Activated T-cell treated with anti-CD3 and anti-CD28 coated beads, Interleukin-2, amount 50 U/mL, for 4 hours (primary cell): ENCODE measurements at regions not wholly inside any gene's neighbourhood (a gene's known extent, or its start where the extent isn't known, plus 50 kb on each side); places are given as distances from the start of the nearest gene placed in this dataset.

Experiments
- ATAC-seq, 2 donors: fragments of 200-7000 bp; cut with Tn5 transposase; one replicate each; pipeline ENCODE4 v1.10.0; 2021
- DNase-seq: peaks from one replicate; pipeline ENCODE4 v3.0.0-alpha.2; 2020
- H3K27me3 Mint-ChIP-seq: one replicate; pipeline ENCODE4 v1.8.0; 2021; ENCODE audit warnings: low read depth, mixed read lengths
- H3K36me3 Mint-ChIP-seq: one replicate; pipeline ENCODE4 v1.8.0; 2022; ENCODE audit warnings: mixed read lengths; ENCODE audit not compliant: insufficient read depth
- H3K4me1 Mint-ChIP-seq: one replicate; pipeline ENCODE4 v1.8.0; 2021; ENCODE audit warnings: low read depth, mixed read lengths
- H3K4me3 Mint-ChIP-seq: one replicate; pipeline ENCODE4 v1.8.0; 2021; ENCODE audit warnings: mild to moderate bottlenecking, moderate library complexity, mixed read lengths
- H3K9me3 Mint-ChIP-seq: one replicate; pipeline ENCODE4 v1.8.0; 2021; ENCODE audit warnings: mixed read lengths

DNA sequence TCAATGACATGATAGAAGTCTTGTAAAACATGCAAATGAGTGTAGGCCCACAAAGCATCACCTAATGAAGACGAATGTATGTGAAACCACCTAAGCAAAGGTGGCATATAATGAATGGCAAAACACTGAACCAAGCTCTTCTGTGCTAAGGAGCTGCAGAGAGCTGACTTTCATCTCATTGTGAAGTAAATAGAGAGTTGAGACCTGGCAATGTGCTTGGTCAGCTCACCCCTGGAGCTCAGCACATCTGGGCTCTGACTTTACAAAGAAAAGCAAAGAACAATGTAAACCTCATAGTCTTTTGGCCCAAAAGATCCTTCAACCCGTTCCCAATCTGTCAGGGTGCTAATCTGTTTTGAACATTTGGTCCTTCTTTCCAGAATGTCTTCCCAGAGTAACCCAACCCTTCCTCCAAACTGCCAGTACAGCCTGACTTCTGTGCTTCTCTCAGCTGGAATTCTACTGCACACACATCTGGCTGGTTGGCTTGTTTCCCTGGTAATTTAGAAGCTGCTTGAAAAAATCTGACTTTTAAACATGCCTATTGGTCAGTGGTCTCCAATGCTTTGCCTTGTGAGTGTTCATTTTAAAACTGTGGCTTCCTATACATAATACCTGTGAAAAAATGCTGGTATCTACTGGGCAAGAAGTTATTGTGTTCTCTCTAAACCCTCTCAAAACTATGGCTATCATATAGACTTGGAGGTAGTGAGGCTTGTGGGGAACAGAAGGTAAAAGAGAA, 101.7 kb downstream of the CD200R1L start:
- H3K4me3 Mint-ChIP-seq: no peak overlapping the region
- DNase-seq (no peak), ATAC-seq (no peak)

DNA sequence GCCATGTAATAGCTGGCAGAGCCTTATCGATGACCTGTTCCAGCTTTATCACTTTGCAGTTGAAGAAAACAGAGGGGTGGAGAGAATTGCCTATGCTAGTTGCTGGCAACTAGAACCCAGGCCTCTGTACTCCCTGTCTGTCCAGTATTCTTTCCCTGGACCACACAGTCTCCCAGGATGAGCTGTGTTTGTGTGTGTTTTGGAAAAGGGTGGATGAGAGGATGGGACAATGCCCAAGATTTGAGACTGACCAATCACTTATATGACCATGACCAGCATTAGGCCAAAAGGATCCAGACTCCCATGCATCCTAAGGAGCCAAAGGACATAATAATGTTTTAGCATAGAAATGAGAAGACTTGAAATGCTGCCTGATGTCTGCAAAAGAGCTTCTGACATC, 102.6 kb downstream of the CD200R1L start:
- H3K9me3 Mint-ChIP-seq: no peaks in the 10 kb centered on the region
- no peaks in the 10 kb centered on the region for H3K27me3 Mint-ChIP-seq
- H3K4me3 Mint-ChIP-seq: no peak overlapping the region
- no peaks in the 10 kb centered on the region for H3K36me3 Mint-ChIP-seq
- ATAC-seq: no peak
- no peak for DNase-seq
- H3K4me1 Mint-ChIP-seq: peaks cover 45% of the 10 kb centered on the region

More for the DNA sequence above, 101.7 kb downstream of the CD200R1L start:
- no peaks in the 10 kb centered on the region for H3K9me3 Mint-ChIP-seq
- H3K36me3 Mint-ChIP-seq: no peaks in the 10 kb centered on the region
- no peaks in the 10 kb centered on the region for H3K27me3 Mint-ChIP-seq
- peaks cover 40% of the 10 kb centered on the region for H3K4me1 Mint-ChIP-seq

DNA sequence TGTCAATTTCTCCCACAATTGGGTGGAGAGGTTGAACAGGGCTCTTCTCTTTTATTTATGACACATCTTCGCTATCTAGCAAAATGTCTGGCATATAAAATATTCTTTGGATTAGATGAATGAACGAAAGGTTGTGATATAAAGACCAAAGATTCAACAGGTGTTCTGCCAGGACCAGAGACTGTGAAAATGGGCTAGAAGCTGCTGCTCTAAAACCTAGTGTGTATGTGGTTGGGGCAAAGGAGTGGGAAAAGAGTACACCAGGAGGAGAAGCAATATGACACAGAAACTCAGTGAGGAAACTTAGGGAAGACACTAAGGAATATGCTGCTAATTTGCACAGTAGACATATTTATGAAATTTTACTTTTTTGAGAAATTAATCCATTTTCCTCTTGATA, 102.0 kb upstream of the CCDC80 start:
- H3K27me3 Mint-ChIP-seq: no peaks in the 10 kb centered on the region
- no peaks in the 10 kb centered on the region for H3K9me3 Mint-ChIP-seq
- DNase-seq (no peak), ATAC-seq (no peak)
- no peak overlapping the region for H3K4me3 Mint-ChIP-seq
- no peaks in the 10 kb centered on the region for H3K36me3 Mint-ChIP-seq
- peaks cover 53% of the 10 kb centered on the region for H3K4me1 Mint-ChIP-seq

DNA sequence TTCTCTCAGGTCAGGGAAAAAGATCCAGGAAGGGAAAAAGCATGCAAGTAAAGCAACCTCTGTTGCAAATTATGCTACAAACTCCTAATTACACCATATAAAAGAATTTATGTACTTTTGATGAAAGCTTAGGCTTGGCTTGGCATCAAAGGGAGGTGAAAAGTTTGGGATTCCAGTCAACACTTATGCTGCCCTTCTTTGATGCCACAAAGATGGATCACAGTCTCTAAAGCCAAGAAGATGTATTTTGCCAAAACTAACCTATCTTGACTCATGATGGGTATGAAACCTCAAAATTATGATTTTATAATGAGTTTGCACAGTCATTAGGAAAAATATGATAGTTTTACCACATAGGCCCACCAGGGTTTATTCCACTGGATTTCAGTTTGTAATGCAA, 101.0 kb upstream of the CCDC80 start:
- Mint-ChIP-seq H3K27me3 (no peaks in the 10 kb centered on the region), H3K36me3 (no peaks in the 10 kb centered on the region), H3K9me3 (no peaks in the 10 kb centered on the region), H3K4me1 (peaks cover 54% of the 10 kb centered on the region), H3K4me3 (no peak overlapping the region)
- ATAC-seq (peak in 1 of 2 donors; percentile 14), DNase-seq (no peak)

DNA sequence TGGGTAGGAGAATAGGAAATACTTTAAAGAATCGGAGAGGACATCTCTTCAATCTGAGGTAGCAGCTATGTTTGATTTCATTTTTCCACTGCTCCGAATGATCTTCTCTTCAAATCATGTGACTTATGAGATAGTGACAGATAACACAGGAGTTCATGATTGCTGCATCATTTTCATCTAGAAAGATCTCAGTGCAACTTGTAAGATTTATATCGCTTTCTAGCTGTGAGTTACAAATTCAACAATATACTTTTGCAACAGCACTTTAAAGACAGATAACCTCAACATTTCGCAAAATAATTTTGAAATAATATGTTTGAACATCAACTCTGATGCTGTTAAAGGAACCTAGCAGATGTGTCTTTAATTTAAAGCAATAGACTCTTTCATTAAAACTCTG, 99.9 kb upstream of the CCDC80 start:
- no peaks in the 10 kb centered on the region for H3K27me3 Mint-ChIP-seq
- ATAC-seq (peak in 1 of 2 donors; percentile 11), DNase-seq (no peak)
- no peaks in the 10 kb centered on the region for H3K36me3 Mint-ChIP-seq
- H3K4me3 Mint-ChIP-seq: no peak overlapping the region
- peaks cover 60% of the 10 kb centered on the region for H3K4me1 Mint-ChIP-seq
- H3K9me3 Mint-ChIP-seq: no peaks in the 10 kb centered on the region

DNA sequence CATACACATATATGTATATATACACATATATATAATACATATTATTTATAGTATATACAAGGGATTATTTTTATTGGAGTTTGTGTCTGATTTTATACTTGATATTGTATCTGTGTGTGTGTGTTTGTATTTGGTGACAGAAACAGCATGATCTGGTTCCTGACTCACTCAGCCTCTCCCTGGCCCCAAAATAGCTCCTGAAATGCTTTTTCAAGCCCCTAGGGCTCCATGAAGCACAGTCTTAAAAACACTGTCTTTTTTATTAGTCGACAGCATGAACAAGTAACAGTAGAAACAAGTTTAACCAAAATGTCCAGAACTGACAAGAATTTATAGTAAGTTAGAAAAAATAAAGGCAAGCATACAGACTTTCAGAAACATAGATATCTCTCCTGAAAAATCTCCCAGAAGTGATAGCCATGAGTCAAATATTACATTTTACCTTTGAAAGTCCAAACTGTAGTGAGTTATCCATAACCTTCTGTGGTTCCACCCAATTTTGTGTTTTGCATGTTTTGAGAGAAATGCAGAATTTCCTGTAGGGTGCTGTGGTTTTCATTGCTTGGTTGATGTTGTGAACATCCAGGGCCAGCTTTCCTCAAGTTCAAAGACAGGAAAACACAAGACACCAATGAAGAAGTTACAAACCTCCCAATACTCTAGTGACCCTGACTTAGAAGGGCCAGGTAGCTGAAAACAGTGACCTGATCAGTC, 98.5 kb upstream of the CCDC80 start:
- no peak overlapping the region for H3K4me3 Mint-ChIP-seq
- no peak for DNase-seq
- H3K36me3 Mint-ChIP-seq: no peaks in the 10 kb centered on the region
- peaks cover 61% of the 10 kb centered on the region for H3K4me1 Mint-ChIP-seq
- ATAC-seq: peak; percentile 29 to 46
- H3K27me3 Mint-ChIP-seq: no peaks in the 10 kb centered on the region
- H3K9me3 Mint-ChIP-seq: no peaks in the 10 kb centered on the region

DNA sequence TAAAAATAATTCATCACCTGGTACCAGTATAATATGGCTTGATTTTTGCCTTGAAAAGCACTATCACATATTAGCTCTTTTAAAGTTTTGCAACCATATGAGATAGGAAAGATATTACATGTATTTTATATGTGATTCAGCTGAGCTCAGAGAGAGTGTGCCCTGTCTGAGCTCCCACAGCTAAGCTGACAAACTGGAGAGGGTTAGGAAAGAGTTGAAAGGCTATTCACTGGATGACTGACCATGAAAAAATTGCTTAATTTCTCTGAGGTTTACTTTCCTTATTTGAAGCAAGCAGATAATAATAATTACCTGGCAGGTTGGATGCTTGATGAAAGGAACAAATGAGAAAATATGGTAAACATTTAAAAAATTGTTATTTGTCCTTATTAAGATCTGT, 97.4 kb upstream of the CCDC80 start:
- H3K9me3 Mint-ChIP-seq: no peaks in the 10 kb centered on the region
- H3K4me3 Mint-ChIP-seq: no peak overlapping the region
- ATAC-seq: no peak

DNA sequence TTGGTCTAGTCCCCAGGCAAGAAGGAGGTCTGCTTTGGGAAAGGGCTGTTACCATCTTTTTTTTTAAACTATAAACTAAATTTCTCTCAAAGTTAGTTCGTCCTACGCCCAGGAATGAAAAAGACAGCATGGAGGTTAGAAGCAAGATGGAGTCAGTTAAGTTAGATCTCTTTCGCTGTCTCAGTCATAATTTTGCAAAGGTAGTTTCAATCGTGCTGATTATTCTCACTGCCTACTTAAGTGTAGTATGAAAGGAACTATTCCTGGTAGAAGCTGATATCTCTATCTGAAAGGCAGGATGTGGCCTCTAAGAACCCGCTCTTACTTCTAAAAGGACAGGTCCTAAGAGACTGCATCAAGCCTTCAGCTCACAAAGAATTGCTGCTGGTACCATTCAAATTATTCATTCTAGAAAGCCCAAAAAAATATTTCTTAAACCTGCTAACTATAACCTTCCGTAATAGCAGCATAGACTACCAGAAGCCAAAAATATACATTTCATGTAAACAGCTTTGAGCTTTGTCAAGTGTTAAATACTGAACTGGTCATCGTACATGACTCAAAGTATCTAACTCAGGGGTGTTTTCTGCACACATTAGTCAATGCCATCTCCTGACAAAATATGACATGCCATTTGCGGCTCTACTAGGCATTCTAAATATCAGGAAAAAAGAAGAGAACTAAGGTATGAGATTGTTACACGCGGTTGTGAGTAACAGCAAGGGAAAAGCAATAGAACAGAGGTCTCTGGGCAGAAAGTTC, 96.0 kb upstream of the CCDC80 start:
- Mint-ChIP-seq H3K4me1 (peaks cover 61% of the 10 kb centered on the region), H3K36me3 (no peaks in the 10 kb centered on the region), H3K27me3 (no peaks in the 10 kb centered on the region), H3K9me3 (no peaks in the 10 kb centered on the region), H3K4me3 (no peak overlapping the region)
- DNase-seq: no peak
- ATAC-seq: peak; percentile 49 to 53

More for the DNA sequence above, 97.4 kb upstream of the CCDC80 start:
- no peaks in the 10 kb centered on the region for H3K36me3 Mint-ChIP-seq
- H3K27me3 Mint-ChIP-seq: no peaks in the 10 kb centered on the region
- H3K4me1 Mint-ChIP-seq: peaks cover 61% of the 10 kb centered on the region
- no peak for DNase-seq

DNA sequence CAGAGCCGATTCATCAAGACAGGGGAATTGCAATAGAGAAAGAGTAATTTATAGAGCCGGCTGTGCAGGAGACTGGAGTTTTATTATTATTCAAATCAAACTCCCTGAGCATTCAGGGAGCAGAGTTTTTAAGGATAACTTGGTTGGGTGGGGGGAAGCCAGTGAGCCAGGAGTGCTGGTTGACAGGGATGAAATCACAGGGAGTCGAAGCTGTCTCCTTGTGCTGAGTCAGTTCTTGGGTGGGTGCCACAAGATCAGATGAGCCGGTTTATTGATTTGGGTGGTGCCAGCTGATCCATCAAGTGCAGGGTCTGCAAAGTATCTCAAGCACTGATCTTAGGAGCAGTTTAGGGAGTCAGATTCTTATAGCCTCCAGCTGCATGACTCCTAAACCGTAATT, 95.4 kb upstream of the CCDC80 start:
- DNase-seq: no peak
- no peak for ATAC-seq
- peaks cover 55% of the 10 kb centered on the region for H3K4me1 Mint-ChIP-seq
- no peaks in the 10 kb centered on the region for H3K27me3 Mint-ChIP-seq
- H3K9me3 Mint-ChIP-seq: no peaks in the 10 kb centered on the region
- H3K36me3 Mint-ChIP-seq: no peaks in the 10 kb centered on the region
- H3K4me3 Mint-ChIP-seq: no peak overlapping the region

DNA sequence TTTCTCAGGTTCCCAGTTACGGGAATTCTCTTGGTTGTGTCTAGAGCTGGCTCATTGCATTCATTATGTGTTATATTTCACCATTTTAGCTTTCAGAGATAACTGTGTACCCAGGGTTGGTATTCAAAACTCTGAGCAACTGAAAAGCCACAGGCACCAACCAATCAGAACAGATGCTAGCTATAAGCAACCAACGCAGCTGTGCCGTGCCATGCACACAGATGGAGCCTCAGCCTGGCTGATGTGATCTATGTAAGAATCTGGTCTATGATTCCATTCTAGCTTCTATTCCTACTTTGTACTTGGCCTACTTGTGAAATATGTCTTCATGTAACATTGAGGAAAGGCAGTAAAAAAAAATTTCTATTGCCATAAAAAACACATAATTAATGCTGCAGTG, 95.0 kb upstream of the CCDC80 start:
- H3K4me3 Mint-ChIP-seq: no peak overlapping the region
- DNase-seq (no peak), ATAC-seq (no peak)
- no peaks in the 10 kb centered on the region for H3K36me3 Mint-ChIP-seq
- no peaks in the 10 kb centered on the region for H3K27me3 Mint-ChIP-seq
- no peaks in the 10 kb centered on the region for H3K9me3 Mint-ChIP-seq
- peaks cover 50% of the 10 kb centered on the region for H3K4me1 Mint-ChIP-seq

DNA sequence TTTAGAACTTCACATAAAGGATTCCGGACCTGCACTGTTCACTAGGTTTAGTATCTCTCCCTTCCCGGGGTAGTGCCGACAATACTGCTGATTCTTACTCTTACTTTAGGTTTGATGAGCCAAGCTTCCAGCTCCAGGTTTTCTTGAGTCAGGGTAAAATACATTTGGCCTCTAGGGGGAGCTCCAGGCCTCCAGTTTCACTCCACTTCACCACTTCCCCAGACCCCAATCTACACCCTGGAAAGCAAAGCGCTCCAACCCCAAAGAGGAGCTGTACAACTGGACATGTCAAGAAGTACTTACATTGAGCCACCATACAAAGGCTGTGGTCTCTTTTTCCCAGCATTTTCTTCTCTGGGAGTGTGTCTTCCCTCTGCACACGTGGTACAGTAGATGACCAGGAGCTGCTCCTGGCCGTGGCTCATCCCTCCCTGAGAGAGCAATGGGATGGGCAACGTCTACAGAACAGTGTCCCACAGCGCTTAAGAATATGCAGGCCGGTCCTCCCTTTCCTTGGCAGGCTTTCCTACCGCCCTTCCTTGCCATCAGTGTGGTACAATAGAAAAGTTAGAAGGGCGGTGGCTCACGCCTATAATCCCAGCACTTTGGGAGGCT, 93.9 kb upstream of the CCDC80 start:
- H3K4me1 Mint-ChIP-seq: peaks cover 40% of the 10 kb centered on the region
- H3K36me3 Mint-ChIP-seq: no peaks in the 10 kb centered on the region
- no peaks in the 10 kb centered on the region for H3K9me3 Mint-ChIP-seq
- ATAC-seq: peak; percentile 32 to 55
- DNase-seq: peak; percentile 61
- no peak overlapping the region for H3K4me3 Mint-ChIP-seq
- no peaks in the 10 kb centered on the region for H3K27me3 Mint-ChIP-seq

DNA sequence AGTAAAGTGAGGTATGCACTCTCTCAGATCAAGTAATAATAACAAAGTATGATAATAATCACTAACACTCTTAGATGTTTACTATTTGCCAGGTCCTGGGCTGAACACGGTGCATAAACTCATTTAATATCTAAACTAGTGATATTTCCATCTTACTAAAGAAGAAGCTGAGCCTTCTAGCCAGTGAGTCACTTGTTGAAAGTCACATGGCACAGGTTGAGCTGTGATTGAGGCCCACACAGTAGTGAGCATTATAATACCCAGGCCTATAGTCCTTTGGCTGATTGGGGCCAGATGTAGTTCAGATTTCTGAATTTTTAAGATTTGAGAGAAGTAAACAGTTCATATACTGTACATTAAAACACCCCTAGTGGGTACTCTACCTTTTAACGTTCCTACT, 93.2 kb upstream of the CCDC80 start:
- DNase-seq (no peak), ATAC-seq (peak in 1 of 2 donors; percentile 53)
- no peak overlapping the region for H3K4me3 Mint-ChIP-seq
- H3K36me3 Mint-ChIP-seq: no peaks in the 10 kb centered on the region
- H3K27me3 Mint-ChIP-seq: no peaks in the 10 kb centered on the region
- H3K4me1 Mint-ChIP-seq: peaks cover 33% of the 10 kb centered on the region
- H3K9me3 Mint-ChIP-seq: no peaks in the 10 kb centered on the region

DNA sequence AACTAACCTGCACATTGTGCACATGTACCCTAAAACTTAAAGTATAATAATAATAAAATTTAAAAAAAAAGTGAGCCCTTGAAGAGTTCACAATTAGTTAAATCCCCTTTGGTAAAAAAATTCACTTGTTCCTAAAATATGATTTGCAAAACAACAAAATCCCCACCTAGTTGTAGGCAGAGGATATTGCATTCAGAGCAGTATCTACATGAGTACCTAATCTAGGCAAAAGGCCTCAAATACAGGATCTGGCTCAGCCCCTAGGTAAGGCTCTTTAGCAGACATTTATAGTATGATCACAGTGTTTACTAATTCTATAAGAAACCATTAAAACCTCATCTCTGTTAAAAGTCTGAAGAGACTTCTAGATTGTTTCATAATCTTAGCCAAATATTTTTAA, 89.3 kb upstream of the CCDC80 start:
- Mint-ChIP-seq H3K27me3 (no peaks in the 10 kb centered on the region), H3K36me3 (no peaks in the 10 kb centered on the region), H3K9me3 (no peaks in the 10 kb centered on the region), H3K4me3 (no peak overlapping the region), H3K4me1 (peaks cover 3% of the 10 kb centered on the region)
- no peak for DNase-seq
- ATAC-seq: no peak

DNA sequence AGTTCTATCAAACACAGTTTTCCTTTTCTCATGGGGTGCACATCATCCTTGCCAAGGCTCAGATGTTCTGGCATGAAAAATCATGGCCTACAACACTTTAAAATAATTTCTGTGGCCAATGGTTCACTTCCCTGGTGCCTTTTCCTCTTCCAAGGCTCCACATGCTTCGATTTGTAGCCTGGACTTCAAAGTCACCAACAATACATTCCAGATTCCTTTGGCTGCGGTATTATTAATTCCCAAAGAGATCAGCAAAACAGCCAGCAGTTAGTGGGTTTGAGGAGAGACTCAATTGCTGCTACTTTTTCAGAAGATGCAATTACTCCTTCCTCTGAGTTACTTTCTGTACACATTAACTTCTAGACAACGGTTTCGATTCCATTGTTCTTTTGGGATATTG, 80.3 kb upstream of the CCDC80 start:
- H3K4me1 Mint-ChIP-seq: no peaks in the 10 kb centered on the region

More for the DNA sequence above, 80.3 kb upstream of the CCDC80 start:
- Mint-ChIP-seq H3K9me3 (no peaks in the 10 kb centered on the region), H3K4me3 (no peak overlapping the region), H3K36me3 (no peaks in the 10 kb centered on the region), H3K27me3 (peaks cover 3% of the 10 kb centered on the region)
- ATAC-seq (no peak), DNase-seq (no peak)
